ENCODE measurements at regions not wholly inside any gene's neighbourhood (a gene's known extent, or its start where the extent isn't known, plus 50 kb on each side); places are given as distances from the start of the nearest gene placed in this dataset.
"Not testable (repeated sequence)": the region's sequence is repeated elsewhere in the genome, so short reads cannot be mapped to it uniquely, and the experiment has no call there.

- DNase-seq (ENCODE audit: low read depth): no peak
Observed at GRCh38 chr3:191518861-191519260, 57.9 kb downstream of the PYDC2 start.

DNA sequence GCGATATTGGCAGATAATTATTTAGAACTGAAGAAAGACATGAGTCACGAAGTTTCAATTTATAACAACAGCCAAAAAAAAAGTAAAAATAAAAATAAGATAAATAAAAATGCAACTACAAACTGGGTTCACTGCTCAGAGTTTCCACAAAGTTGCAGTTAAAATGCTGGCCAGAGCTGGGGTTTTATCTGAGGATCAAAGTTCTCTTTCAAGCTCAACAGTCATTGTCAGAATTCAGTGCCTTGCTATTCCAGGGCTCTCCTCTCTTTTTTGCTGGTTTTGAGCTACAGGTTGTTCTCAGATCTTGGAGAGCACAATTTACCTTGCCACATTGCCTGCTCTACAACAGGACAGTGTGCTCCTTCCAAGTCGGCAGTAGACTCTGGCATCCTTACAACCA lies 60.1 kb downstream of the PYDC2 start:
- no peak for DNase-seq (ENCODE audit: low read depth)

DNA sequence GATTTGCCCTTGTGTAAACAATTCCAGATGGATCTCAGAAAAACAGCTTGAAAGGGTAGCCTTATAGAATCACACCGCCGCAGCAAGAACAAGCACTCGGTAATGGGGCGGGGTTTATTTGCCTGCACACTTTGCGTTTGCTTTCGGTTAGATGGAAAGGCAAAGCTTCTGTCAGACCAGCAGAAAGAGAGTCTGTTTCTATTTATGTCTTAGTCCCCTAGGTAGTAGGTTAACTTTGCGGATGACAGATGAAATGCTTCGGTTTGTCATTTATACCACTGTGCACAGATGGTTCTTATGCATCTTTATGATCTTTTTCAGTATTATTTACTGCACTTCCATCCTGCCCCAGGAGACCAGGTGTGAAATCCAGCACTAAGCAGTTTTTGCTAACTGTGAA lies 62.2 kb downstream of the PYDC2 start:
- no peak for DNase-seq (ENCODE audit: low read depth)

- no peak for DNase-seq (ENCODE audit: low read depth)
Observed at GRCh38 chr3:191528589-191528988, 67.6 kb downstream of the PYDC2 start.

GRCh38 chr3:191529992-191530391 lies 69.0 kb downstream of the PYDC2 start:
- no peak for DNase-seq (ENCODE audit: low read depth)

GRCh38 chr3:191531434-191531972 lies 70.5 kb downstream of the PYDC2 start:
- DNase-seq (ENCODE audit: low read depth): no peak

GRCh38 chr3:191543018-191543417 lies 82.1 kb downstream of the PYDC2 start:
- no peak for DNase-seq (ENCODE audit: low read depth)

- no peak for DNase-seq (ENCODE audit: low read depth)
Observed at GRCh38 chr3:191543897-191544296, 82.9 kb downstream of the PYDC2 start.

GRCh38 chr3:191549357-191549756 lies 88.4 kb downstream of the PYDC2 start:
- DNase-seq (ENCODE audit: low read depth): no peak

GRCh38 chr3:191555037-191555436 lies 94.1 kb downstream of the PYDC2 start:
- no peak for DNase-seq (ENCODE audit: low read depth)

DNA sequence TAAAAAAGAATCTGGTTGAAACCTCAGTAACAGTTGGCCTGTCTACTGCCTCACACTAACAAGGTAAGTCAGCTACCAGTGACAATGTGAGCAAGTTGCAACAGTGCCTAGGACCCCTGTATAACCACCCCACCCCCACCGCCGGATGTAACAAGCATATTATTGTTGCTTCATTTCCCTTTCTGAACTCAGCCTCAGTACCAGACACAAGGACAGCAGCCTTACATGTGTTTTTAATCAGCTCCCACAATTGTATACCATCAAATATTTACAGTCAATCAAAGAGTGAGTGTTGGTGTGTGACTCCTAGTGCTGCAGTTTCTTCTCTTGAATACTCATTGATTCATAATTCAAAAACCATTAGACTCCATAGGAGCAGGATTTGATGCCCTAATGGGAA lies 96.4 kb downstream of the PYDC2 start:
- no peak for DNase-seq (ENCODE audit: low read depth)

DNA sequence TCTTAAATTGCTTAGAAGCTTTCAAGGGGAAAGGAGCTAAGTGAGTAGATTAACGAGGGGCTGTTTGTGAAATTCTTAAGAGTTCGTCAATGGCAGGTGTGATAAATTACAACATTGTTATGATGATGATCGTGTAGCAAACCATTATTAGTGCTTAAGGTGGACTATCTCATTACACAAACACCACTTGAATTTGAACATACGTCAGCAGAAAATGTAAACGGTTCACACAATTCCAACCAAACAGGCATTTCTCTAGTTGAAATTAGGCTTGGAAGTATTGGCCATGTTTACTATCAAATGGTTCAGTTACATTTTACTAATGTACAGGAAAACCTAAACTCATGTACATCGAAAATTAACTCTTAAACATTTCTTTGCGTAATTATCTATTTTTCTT lies 102.8 kb downstream of the PYDC2 start:
- DNase-seq (ENCODE audit: low read depth): no peak

GRCh38 chr3:191566469-191566868 lies 105.5 kb downstream of the PYDC2 start:
- no peak for DNase-seq (ENCODE audit: low read depth)

- DNase-seq (ENCODE audit: low read depth): no peak
Observed at GRCh38 chr3:191568206-191568605, 107.2 kb downstream of the PYDC2 start.

- DNase-seq (ENCODE audit: low read depth): no peak
Observed at GRCh38 chr3:191592105-191592504, 131.1 kb downstream of the PYDC2 start.

GRCh38 chr3:191593486-191593885 lies 132.5 kb downstream of the PYDC2 start:
- DNase-seq (ENCODE audit: low read depth): no peak

- not testable (repeated sequence) for DNase-seq (ENCODE audit: low read depth)
Observed at GRCh38 chr3:191615511-191615910, 154.5 kb downstream of the PYDC2 start.

GRCh38 chr3:191624299-191624698 lies 163.3 kb downstream of the PYDC2 start:
- DNase-seq (ENCODE audit: low read depth): no peak

DNA sequence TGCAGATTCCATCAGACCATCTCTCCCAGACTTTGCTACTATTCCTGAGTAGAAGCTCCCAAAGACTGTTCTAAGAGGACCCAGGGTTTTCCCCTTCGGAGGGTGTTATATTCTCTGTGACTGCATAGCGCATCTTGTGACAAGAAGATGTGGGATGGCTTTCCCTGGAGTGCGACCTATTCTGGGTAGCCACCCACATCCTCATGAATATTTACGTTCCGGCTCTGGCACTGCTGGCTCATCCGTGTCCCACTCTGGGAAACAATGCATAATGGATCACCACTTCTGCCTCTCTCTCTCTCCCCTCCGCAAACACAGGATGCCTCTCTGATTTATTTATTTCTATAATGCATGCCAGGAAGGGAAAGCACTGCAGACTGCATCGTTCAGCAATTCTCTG lies 166.1 kb downstream of the PYDC2 start:
- DNase-seq (ENCODE audit: low read depth): no peak

- no peak for DNase-seq (ENCODE audit: low read depth)
Observed at GRCh38 chr3:191628571-191628970, 167.6 kb downstream of the PYDC2 start.

- no peak for DNase-seq (ENCODE audit: low read depth)
Observed at GRCh38 chr3:191631496-191631895, 170.5 kb downstream of the PYDC2 start.

DNA sequence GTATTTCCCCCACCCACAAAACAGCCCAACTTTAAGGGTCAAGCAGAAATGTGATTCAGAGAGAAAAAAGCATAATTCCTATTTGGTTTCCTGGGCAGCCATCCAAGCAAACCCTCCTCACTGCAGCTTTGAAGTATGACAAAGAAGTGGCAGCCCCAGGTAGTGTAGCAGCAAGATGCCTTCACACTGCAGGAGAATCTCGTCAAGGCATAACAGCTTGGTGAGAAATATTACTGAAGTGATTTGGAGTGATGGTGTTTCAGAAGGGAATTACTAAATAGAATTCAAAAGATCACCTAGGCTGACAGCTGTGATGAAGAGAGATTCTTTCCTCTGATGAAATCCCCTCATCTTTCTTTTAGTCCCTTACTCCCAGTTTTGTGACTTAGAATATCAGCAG lies 173.9 kb downstream of the PYDC2 start:
- DNase-seq (ENCODE audit: low read depth): no peak

DNA sequence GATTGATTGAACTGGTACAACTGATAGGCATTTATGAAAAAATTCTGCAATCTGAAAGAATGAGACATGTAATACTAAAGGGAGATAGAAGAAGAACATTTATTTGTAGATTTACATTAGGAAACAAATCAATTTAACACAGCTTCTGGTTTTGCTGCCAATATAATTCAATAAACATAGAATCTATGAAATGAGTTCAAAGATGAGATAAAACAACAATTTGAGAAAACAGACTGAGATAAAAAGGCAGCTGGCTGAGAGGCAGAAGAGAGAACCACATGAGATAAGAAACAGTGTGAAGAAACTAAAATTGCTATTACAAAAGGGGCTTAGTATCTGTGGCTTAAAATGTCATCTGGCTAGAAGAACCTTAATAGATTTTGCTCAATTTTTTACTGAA lies 176.6 kb downstream of the PYDC2 start:
- no peak for DNase-seq (ENCODE audit: low read depth)

DNA sequence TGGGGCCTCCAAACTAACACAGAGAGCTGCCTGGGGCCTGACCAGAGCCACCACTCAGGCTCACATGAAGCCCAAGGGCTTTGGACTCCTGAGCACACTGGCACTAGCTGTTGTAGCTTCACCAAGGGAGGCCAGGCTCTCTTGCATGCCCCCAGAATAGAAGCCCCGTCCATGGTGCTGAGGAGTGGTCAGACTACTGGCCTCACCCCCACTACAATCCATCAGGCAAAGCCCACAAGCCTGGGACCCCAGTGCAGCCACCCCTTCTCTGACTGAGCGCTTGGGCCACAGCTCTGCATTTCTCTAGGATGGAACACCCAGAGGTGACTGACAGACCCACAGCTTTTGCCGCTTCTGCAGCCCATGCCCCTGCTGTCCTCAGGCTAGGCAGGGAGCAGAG lies 180.8 kb downstream of the PYDC2 start:
- no peak for DNase-seq (ENCODE audit: low read depth)

DNA sequence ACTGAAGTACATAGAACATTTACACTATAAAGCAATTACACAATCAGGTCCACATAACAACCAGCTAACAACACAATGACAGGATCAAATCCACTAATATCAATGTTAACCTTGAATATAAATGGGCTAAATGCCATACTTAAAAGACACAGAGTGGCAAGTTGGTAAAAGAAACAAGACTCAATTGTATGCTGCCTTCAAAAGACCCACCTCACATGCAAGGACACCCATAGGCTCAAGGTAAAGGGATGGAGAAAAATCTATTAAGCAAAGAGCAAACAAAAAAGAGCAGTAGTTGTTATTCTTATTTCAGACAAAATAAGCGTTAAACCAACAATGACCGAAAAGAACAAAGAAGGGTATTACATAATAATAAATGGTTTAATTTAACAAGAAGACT lies 183.3 kb downstream of the PYDC2 start:
- no peak for DNase-seq (ENCODE audit: low read depth)

Data from forelimb muscle (tissue), 1 donor.